Lower leg skin (tissue), 3 donors: ENCODE measurements at regions not wholly inside any gene's neighbourhood (a gene's known extent, or its start where the extent isn't known, plus 50 kb on each side); places are given as distances from the start of the nearest gene placed in this dataset.

ENCODE experiments used
- POLR2A ChIP-seq, 2 donors: fragments of 450-650 bp; IDR thresholded peaks; one replicate each; pipeline ENCODE4 v1.6.1; 2016 to 2017; ENCODE audit warnings: antibody characterized with exemption in 2 of 2, mild to moderate bottlenecking in 1 of 2, moderate library complexity in 1 of 2
- TF ChIP-seq, protein P1 (sequence below), 3 donors: fragments of 450-650 bp; IDR thresholded peaks; one replicate each; pipeline ENCODE4 v1.5.1; 2016; ENCODE audit warnings: antibody characterized with exemption in 3 of 3, mild to moderate bottlenecking in 3 of 3, moderate library complexity in 2 of 3

DNA sequence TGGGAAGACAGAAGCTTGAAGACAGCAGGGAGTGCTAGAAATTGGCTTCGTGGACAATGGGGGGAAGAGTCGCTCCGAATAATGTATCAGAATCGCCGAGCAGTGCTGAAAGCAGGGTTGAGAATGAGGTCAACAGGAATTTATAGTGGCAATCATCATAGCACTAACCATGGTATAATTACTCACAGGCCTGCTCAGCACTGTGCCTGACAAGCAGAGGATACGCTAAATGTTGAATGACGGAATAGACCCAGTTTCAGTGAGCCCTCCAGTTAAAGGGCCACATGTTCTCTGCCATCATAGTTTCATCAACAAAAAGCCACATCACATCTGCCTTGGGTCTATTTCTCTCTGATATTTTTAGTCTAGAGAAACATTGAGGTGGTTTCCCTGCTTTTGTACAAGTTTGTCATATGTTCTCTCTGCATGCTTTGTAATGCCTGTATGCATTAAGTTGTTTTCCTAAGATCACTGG, 130.3 kb upstream of the EGLN3 start:
- TF ChIP-seq, protein P1, sequence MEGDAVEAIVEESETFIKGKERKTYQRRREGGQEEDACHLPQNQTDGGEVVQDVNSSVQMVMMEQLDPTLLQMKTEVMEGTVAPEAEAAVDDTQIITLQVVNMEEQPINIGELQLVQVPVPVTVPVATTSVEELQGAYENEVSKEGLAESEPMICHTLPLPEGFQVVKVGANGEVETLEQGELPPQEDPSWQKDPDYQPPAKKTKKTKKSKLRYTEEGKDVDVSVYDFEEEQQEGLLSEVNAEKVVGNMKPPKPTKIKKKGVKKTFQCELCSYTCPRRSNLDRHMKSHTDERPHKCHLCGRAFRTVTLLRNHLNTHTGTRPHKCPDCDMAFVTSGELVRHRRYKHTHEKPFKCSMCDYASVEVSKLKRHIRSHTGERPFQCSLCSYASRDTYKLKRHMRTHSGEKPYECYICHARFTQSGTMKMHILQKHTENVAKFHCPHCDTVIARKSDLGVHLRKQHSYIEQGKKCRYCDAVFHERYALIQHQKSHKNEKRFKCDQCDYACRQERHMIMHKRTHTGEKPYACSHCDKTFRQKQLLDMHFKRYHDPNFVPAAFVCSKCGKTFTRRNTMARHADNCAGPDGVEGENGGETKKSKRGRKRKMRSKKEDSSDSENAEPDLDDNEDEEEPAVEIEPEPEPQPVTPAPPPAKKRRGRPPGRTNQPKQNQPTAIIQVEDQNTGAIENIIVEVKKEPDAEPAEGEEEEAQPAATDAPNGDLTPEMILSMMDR (IDR thresholded peaks at IDR 0.05): no peak
- TF ChIP-seq POLR2A (IDR thresholded peaks at IDR 0.05): no peak
